GM23338 (cell line): ENCODE measurements at regions not wholly inside any gene's neighbourhood (a gene's known extent, or its start where the extent isn't known, plus 50 kb on each side); places are given as distances from the start of the nearest gene placed in this dataset.

Experiments
- CREB1 ChIP-seq: fragments of 250-450 bp; sonication (Bioruptor Pico); IDR thresholded peaks from 2 replicates; pipeline ENCODE4 v1.5.0; 2020; ENCODE audit warnings: low read depth, mild to moderate bottlenecking, moderate library complexity
- CTCF ChIP-seq, 2 experiments: fragments of 200-600 bp in 1 of 2; sonication (generic) in 1 of 2; conservative IDR thresholded peaks; 2 replicates each; pipeline versions ENCODE4 v1.5.1 to v1.6.1; 2016 to 2017; ENCODE audit warnings: antibody characterized with exemption in 2 of 2, low read depth in 2 of 2, mild to moderate bottlenecking in 2 of 2, moderate library complexity in 1 of 2
- ETS1 ChIP-seq: IDR thresholded peaks from 2 replicates; pipeline ENCODE4 v1.6.1; 2016; ENCODE audit warnings: antibody characterized with exemption
- EZH2 ChIP-seq: fragments of 200-600 bp; sonication (generic); IDR thresholded peaks from one replicate; pipeline ENCODE4 v1.8.0; 2017; ENCODE audit warnings: antibody characterized with exemption, mild to moderate bottlenecking, low read depth; ENCODE audit not compliant: unreplicated experiment
- EZH2phosphoT487 ChIP-seq: fragments of 200-600 bp; sonication (generic); IDR thresholded peaks from one replicate; pipeline ENCODE4 v1.8.1; 2018; ENCODE audit warnings: antibody characterized with exemption; ENCODE audit not compliant: unreplicated experiment
- JUNB ChIP-seq: IDR thresholded peaks from one replicate; pipeline ENCODE4 v1.6.1; 2016; ENCODE audit warnings: antibody characterized with exemption; ENCODE audit not compliant: unreplicated experiment
- POLR2AphosphoS5 ChIP-seq: IDR thresholded peaks from 2 replicates; pipeline ENCODE4 v1.6.1; 2016; ENCODE audit warnings: antibody characterized with exemption, low read depth
- REST ChIP-seq: IDR thresholded peaks from one replicate; pipeline ENCODE4 v1.6.1; 2018; ENCODE audit warnings: antibody characterized with exemption; ENCODE audit not compliant: unreplicated experiment

GRCh38 chr13:107821492-107821891 lies 393.8 kb downstream of the LIG4 start:
- no peak for TF ChIP-seq CTCF (conservative IDR thresholded peaks at IDR 0.05; ENCODE audit: low read depth in 2 of 2)
- no peak for TF ChIP-seq EZH2
- no peak for TF ChIP-seq REST
- TF ChIP-seq EZH2phosphoT487: no peak
- TF ChIP-seq JUNB: no peak
- no peak for TF ChIP-seq CREB1 (CRISPR knock-in tag)
- no peak for TF ChIP-seq POLR2AphosphoS5
- TF ChIP-seq ETS1: no peak
